ENCODE measurements at regions not wholly inside any gene's neighbourhood (a gene's known extent, or its start where the extent isn't known, plus 50 kb on each side); places are given as distances from the start of the nearest gene placed in this dataset.

GRCh38 chr7:53315981-53316380, 280.5 kb downstream of the POM121L12 start:
- TF ChIP-seq CTCF (IDR thresholded peaks at IDR 0.05; ENCODE audit: poor library complexity, severe bottlenecking) (no peak), POLR2AphosphoS5 (IDR thresholded peaks at IDR 0.05) (no peak), EZH2 (IDR thresholded peaks at IDR 0.05; ENCODE audit: borderline replicate concordance, insufficient read depth, low read length, poor library complexity, severe bottlenecking) (no peak), EP300 (conservative IDR thresholded peaks at IDR 0.05; ENCODE audit: poor library complexity, severe bottlenecking) (no peak), MXI1 (conservative IDR thresholded peaks at IDR 0.05; ENCODE audit: poor library complexity, severe bottlenecking) (no peak), TAF1 (IDR thresholded peaks at IDR 0.05; ENCODE audit: low read depth) (no peak)

All from neural cell (in vitro differentiated cells).